IgD-negative memory B cell (primary cell): ENCODE measurements at regions not wholly inside any gene's neighbourhood (a gene's known extent, or its start where the extent isn't known, plus 50 kb on each side); places are given as distances from the start of the nearest gene placed in this dataset.
"Not testable (repeated sequence)": the region's sequence is repeated elsewhere in the genome, so short reads cannot be mapped to it uniquely, and the experiment has no call there.

Experiments
- H3K27ac Mint-ChIP-seq, 3 donors: one replicate each; pipeline ENCODE4 v1.8.0; 2020 to 2022; ENCODE audit warnings: mild to moderate bottlenecking in 3 of 3, mixed read lengths in 3 of 3, moderate library complexity in 1 of 3
- H3K27me3 Mint-ChIP-seq: one replicate; pipeline ENCODE4 v1.8.0; 2021; ENCODE audit warnings: mixed read lengths
- H3K36me3 Mint-ChIP-seq: one replicate; pipeline ENCODE4 v1.8.0; 2020; ENCODE audit warnings: mild to moderate bottlenecking, mixed read lengths
- H3K4me1 Mint-ChIP-seq, 3 donors: one replicate each; pipeline ENCODE4 v1.8.0; 2020 to 2022; ENCODE audit warnings: mixed read lengths in 3 of 3, mild to moderate bottlenecking in 1 of 3
- H3K4me3 Mint-ChIP-seq, 4 donors: one replicate each; pipeline ENCODE4 v1.8.0; 2020 to 2022; ENCODE audit warnings: mild to moderate bottlenecking in 4 of 4, mixed read lengths in 4 of 4, moderate library complexity in 3 of 4
- H3K9me3 Mint-ChIP-seq, 3 donors: one replicate each; pipeline ENCODE4 v1.8.0; 2020 to 2021; ENCODE audit warnings: mixed read lengths in 3 of 3, mild to moderate bottlenecking in 1 of 3

- H3K27me3 Mint-ChIP-seq, H3K36me3 Mint-ChIP-seq, H3K27ac Mint-ChIP-seq, H3K4me3 Mint-ChIP-seq, H3K9me3 Mint-ChIP-seq, H3K4me1 Mint-ChIP-seq: not testable (repeated sequence)
Measured at GRCh38 chr9:13037808-13038207, 241.7 kb downstream of the MPDZ start.

GRCh38 chr9:13047827-13048587 lies 231.5 kb downstream of the MPDZ start:
- no peak overlapping the region for H3K4me3 Mint-ChIP-seq
- peaks cover 0 to 3% (median 3%) of the 10 kb centered on the region in 3 donors for H3K9me3 Mint-ChIP-seq
- H3K4me1 Mint-ChIP-seq = no peaks in the 10 kb centered on the region
- H3K36me3 Mint-ChIP-seq = no peaks in the 10 kb centered on the region
- H3K27me3 Mint-ChIP-seq = no peaks in the 10 kb centered on the region
- no peak overlapping the region for H3K27ac Mint-ChIP-seq

GRCh38 chr9:13049223-13049622 lies 230.3 kb downstream of the MPDZ start:
- H3K4me3 Mint-ChIP-seq = no peak overlapping the region
- H3K4me1 Mint-ChIP-seq = no peaks in the 10 kb centered on the region
- H3K36me3 Mint-ChIP-seq = no peaks in the 10 kb centered on the region
- H3K27ac Mint-ChIP-seq = no peak overlapping the region
- H3K27me3 Mint-ChIP-seq = no peaks in the 10 kb centered on the region
- H3K9me3 Mint-ChIP-seq = peaks cover 0 to 3% (median 0%) of the 10 kb centered on the region in 3 donors

GRCh38 chr9:13053504-13053903 lies 226.0 kb downstream of the MPDZ start:
- no peaks in the 10 kb centered on the region for H3K27me3 Mint-ChIP-seq
- H3K36me3 Mint-ChIP-seq = no peaks in the 10 kb centered on the region
- peaks cover 0 to 2% (median under 1%) of the 10 kb centered on the region in 3 donors for H3K9me3 Mint-ChIP-seq
- H3K4me3 Mint-ChIP-seq = no peak overlapping the region
- no peak overlapping the region for H3K27ac Mint-ChIP-seq
- H3K4me1 Mint-ChIP-seq = no peaks in the 10 kb centered on the region

- H3K4me3 Mint-ChIP-seq = no peak overlapping the region
- no peaks in the 10 kb centered on the region for H3K4me1 Mint-ChIP-seq
- no peaks in the 10 kb centered on the region for H3K27me3 Mint-ChIP-seq
- H3K9me3 Mint-ChIP-seq = peaks cover 0 to 5% (median 3%) of the 10 kb centered on the region in 3 donors
- no peaks in the 10 kb centered on the region for H3K36me3 Mint-ChIP-seq
- no peak overlapping the region for H3K27ac Mint-ChIP-seq
Measured at GRCh38 chr9:13054389-13054788, 225.1 kb downstream of the MPDZ start.
